Naive thymus-derived CD4-positive, alpha-beta T cell (primary cell): ENCODE measurements at regions not wholly inside any gene's neighbourhood (a gene's known extent, or its start where the extent isn't known, plus 50 kb on each side); places are given as distances from the start of the nearest gene placed in this dataset.
"Not testable (repeated sequence)": the region's sequence is repeated elsewhere in the genome, so short reads cannot be mapped to it uniquely, and the experiment has no call there.

Source experiments
- ATAC-seq: fragments of 150-1000 bp; cut with Tn5 transposase; 2 replicates; pipeline ENCODE4 v1.10.0; 2021; ENCODE audit warnings: mild to moderate bottlenecking, moderate library complexity
- CTCF ChIA-PET: fragments of 350-600 bp; sonication (Branson Sonifier 250); formaldehyde crosslinking; loops from one replicate; lab custom pipeline; 2021; ENCODE audit warnings: antibody characterized with exemption; lab: Charles Lee
- POLR2A ChIA-PET: fragments of 350-600 bp; sonication (Branson Sonifier 250); formaldehyde crosslinking; loops from one replicate; lab custom pipeline; 2021; ENCODE audit warnings: antibody characterized with exemption, inconsistent platforms; lab: Charles Lee
- DNase-seq, 9 donors: peaks; one replicate each; pipeline versions ENCODE4 v3.0.0 to v3.0.0-alpha.2; 2020 to 2022; ENCODE audit warnings: mixed read lengths in 1 of 9
- H3K27ac ChIP-seq: one replicate; pipeline ENCODE4 v1.7.0; 2013; ENCODE audit warnings: mild to moderate bottlenecking, low read depth, low read length, moderate library complexity
- H3K27me3 ChIP-seq, 2 donors: one replicate each; pipeline ENCODE4 v1.7.0; 2013; ENCODE audit warnings: low read length in 2 of 2, mild to moderate bottlenecking in 2 of 2, moderate library complexity in 2 of 2; ENCODE audit not compliant: control insufficient read depth in 2 of 2, insufficient read depth in 2 of 2
- H3K36me3 ChIP-seq, 3 experiments: 1 replicate in 2 of 3; 2 replicates in 1 of 3; pipeline ENCODE4 v1.7.0; 2013; ENCODE audit warnings: low read length in 3 of 3, mild to moderate bottlenecking in 3 of 3, moderate library complexity in 1 of 3; ENCODE audit not compliant: insufficient read depth in 3 of 3, control insufficient read depth in 2 of 3
- H3K4me1 ChIP-seq, 2 donors: one replicate each; pipeline ENCODE4 v1.7.0; 2013; ENCODE audit warnings: low read length in 2 of 2, mild to moderate bottlenecking in 2 of 2, moderate library complexity in 1 of 2; ENCODE audit not compliant: control insufficient read depth in 2 of 2, insufficient read depth in 2 of 2
- H3K4me3 ChIP-seq: 2 replicates; pipeline ENCODE4 v1.7.0; 2013; ENCODE audit warnings: mild to moderate bottlenecking, low read length
- H3K9me3 ChIP-seq, 3 experiments: 1 replicate in 2 of 3; 2 replicates in 1 of 3; pipeline ENCODE4 v1.7.0; 2013; ENCODE audit warnings: low read length in 3 of 3; ENCODE audit not compliant: control insufficient read depth in 2 of 3
- H3K27ac Mint-ChIP-seq, 9 donors: one replicate each; pipeline ENCODE4 v1.8.0; 2020 to 2022; ENCODE audit warnings: mixed read lengths in 9 of 9, mild to moderate bottlenecking in 8 of 9, moderate library complexity in 5 of 9, inconsistent platforms in 2 of 9
- H3K27me3 Mint-ChIP-seq, 5 donors: one replicate each; pipeline ENCODE4 v1.8.0; 2021 to 2022; ENCODE audit warnings: mixed read lengths in 5 of 5, mild to moderate bottlenecking in 1 of 5
- H3K36me3 Mint-ChIP-seq, 5 donors: one replicate each; pipeline ENCODE4 v1.8.0; 2020 to 2022; ENCODE audit warnings: mixed read lengths in 5 of 5, mild to moderate bottlenecking in 3 of 5, inconsistent platforms in 1 of 5
- H3K4me1 Mint-ChIP-seq, 7 donors: one replicate each; pipeline ENCODE4 v1.8.0; 2020 to 2022; ENCODE audit warnings: mixed read lengths in 7 of 7, mild to moderate bottlenecking in 3 of 7, inconsistent platforms in 1 of 7
- H3K4me3 Mint-ChIP-seq, 10 donors: one replicate each; pipeline ENCODE4 v1.8.0; 2020 to 2022; ENCODE audit warnings: mild to moderate bottlenecking in 10 of 10, mixed read lengths in 10 of 10, moderate library complexity in 6 of 10, inconsistent platforms in 2 of 10
- H3K9me3 Mint-ChIP-seq, 11 donors: one replicate each; pipeline ENCODE4 v1.8.0; 2020 to 2022; ENCODE audit warnings: mixed read lengths in 11 of 11, mild to moderate bottlenecking in 4 of 11, inconsistent platforms in 1 of 11, moderate library complexity in 1 of 11
- intact Hi-C, 2 donors: fragments of 100-400 bp; cut with micrococcal nuclease; formaldehyde crosslinking; loops; one replicate each; pipeline ENCODE4 v1.15.1; 2023

DNA sequence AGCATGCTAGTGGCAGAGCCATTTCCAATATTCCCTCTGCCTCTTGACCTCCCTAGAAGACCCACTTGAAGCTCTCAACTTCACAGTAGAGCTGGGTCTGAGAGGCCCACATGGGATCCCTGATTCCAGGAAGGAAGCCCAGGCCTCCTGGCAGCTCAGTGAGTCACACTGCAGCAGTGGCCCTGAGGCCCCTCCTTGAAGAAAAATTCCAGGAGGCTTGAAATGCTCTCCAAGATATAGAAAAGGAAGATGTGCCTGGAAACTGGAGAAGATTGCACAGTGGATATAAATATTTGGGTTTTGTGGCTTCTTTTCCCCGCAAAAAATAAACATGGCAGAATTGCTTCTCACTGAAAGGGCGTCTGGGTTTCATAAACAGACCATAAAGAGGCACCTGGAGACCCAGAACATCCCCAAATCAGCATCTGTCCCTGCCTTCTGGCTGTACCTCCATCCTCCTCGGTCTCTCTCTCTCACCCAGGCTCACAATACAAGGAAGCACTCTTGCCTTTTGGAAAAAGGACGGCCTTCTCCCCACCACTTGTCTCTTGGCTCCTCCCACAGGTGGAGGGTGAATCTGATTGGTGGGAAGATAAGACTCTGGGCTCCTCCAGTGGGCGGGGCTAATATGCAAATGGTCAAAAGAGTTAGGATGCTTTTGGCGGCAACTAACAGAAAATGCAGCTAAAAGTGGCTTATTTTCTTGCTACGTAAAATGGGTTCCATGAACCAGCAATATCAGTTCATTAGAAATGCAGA is 200.0 kb upstream of the SULF2 start:
- no peaks in the 10 kb centered on the region for H3K36me3 Mint-ChIP-seq
- ChIA-PET CTCF (no interaction called here), POLR2A (no interaction called here)
- peaks cover 0 to 7% (median 0%) of the 10 kb centered on the region in 3 experiments for H3K9me3 ChIP-seq
- no peaks in the 10 kb centered on the region for H3K36me3 ChIP-seq
- no peaks in the 10 kb centered on the region for H3K4me1 Mint-ChIP-seq
- H3K9me3 Mint-ChIP-seq = peaks cover 0 to 9% (median 0%) of the 10 kb centered on the region in 11 donors
- H3K27ac Mint-ChIP-seq = peak overlapping the region in 1 of 9 donors; percentile 65
- intact Hi-C loops = no loop called here
- H3K27ac ChIP-seq = no peak overlapping the region
- DNase-seq (no peak), ATAC-seq (no peak)
- no peak overlapping the region for H3K4me3 ChIP-seq
- peaks cover 0 to 24% (median 7%) of the 10 kb centered on the region in 5 donors for H3K27me3 Mint-ChIP-seq
- no peaks in the 10 kb centered on the region for H3K4me1 ChIP-seq
- no peaks in the 10 kb centered on the region for H3K27me3 ChIP-seq
- H3K4me3 Mint-ChIP-seq = no peak overlapping the region

DNA sequence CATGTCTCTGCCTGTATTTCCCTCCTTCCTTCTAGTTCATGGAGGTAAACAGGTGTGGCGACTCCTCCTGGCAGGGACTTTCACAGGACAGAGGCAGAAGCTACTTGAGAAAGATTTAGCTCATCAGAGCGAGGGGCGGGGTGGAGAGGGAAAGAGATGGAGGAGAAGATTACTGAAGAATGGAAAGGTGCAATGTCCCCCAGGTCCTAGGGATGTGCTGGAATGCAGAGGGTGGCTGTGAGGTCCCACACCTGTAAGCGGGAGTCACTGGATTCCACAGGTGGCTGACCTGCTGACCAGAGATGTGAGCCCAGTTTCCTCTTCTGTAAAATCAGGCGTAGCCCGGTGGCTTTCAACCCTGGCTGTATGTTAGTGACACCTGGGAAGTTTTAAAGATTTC is 199.2 kb upstream of the SULF2 start:
- no peak overlapping the region for H3K4me3 ChIP-seq
- CTCF ChIA-PET = interaction anchor here (0.6 kb wide), 1 partner anchor 9 kb away, joined by 4 read pairs; no protein-coding TSS in a partner anchor
- Mint-ChIP-seq H3K27me3 (peaks cover 0 to 24% (median 7%) of the 10 kb centered on the region in 5 donors), H3K4me1 (no peaks in the 10 kb centered on the region), H3K27ac (no peak overlapping the region), H3K9me3 (peaks cover 0 to 9% (median 0%) of the 10 kb centered on the region in 11 donors), H3K4me3 (no peak overlapping the region), H3K36me3 (no peaks in the 10 kb centered on the region)
- intact Hi-C loops = no loop called here
- POLR2A ChIA-PET = no interaction called here
- DNase-seq (no peak), ATAC-seq (no peak)
- peaks cover 0 to 7% (median 0%) of the 10 kb centered on the region in 3 experiments for H3K9me3 ChIP-seq
- no peak overlapping the region for H3K27ac ChIP-seq
- H3K36me3 ChIP-seq = no peaks in the 10 kb centered on the region
- H3K27me3 ChIP-seq = no peaks in the 10 kb centered on the region
- no peaks in the 10 kb centered on the region for H3K4me1 ChIP-seq

DNA sequence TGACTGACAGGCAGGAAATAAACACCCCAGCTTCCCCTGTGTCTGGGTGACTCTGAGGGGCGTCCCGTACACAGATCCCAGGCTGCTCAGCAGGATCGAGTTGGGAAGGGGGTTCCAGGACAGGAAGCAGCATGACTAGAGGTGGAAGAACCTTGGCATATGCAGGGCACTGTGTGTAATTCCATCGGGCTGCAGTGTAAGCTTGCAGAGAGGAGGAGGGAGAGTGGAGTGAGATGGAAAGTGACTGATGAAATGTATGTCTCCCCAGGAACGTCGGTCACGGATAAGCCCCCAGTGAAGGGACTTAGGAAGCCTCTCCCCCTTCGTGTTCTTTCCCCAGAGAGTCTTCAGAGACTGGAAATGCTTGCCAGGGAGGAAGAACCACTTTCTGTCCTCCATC is 198.4 kb upstream of the SULF2 start:
- H3K4me1 ChIP-seq, H3K9me3 Mint-ChIP-seq, ATAC-seq, POLR2A ChIA-PET, CTCF ChIA-PET, DNase-seq, H3K4me3 Mint-ChIP-seq, H3K9me3 ChIP-seq, H3K27ac Mint-ChIP-seq, intact Hi-C loops, H3K4me3 ChIP-seq, H3K4me1 Mint-ChIP-seq, H3K27me3 ChIP-seq, H3K36me3 Mint-ChIP-seq, H3K36me3 ChIP-seq, H3K27ac ChIP-seq: not testable (repeated sequence)
- H3K27me3 Mint-ChIP-seq = peaks cover 6 to 26% (median 7%) of the 10 kb centered on the region in 5 donors

DNA sequence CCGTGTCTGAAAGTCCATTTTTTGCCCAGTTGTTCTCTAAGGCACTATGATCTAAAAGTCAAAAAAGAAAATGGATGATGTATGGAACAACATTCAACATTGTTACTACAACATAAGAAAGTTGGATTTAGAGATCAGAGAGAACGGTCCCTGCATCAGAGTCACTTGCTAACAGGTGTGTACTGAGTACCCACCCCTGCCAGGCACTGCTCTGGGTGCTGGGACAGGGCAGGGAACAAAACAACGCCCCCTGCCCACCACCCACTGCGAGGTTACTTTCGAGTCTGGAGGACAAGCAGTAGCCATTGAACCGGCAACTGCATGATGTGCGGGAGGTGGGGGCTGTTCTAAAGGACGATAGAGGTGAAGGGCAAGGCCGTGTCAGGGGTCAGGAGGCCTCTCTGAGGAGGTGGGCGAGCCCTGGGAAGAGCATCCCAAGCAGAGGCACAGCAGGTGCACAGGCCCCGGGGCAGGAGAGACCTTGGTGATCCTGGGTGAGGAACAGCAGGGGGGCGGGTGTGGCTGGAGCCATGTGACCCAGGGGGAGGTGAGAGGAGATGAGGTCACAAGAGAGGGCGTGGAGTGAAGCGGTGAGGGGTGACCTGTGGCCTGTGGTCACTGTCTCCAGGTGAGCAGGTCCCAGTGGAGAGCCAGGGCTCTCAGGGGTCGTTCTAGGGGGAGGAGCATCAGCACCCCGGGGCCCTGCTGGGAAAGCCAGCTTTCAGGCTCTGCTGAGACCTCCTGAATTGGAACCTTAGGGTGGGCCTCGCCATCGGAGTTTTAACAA is 197.5 kb upstream of the SULF2 start:
- intact Hi-C loops = no loop called here
- peaks cover 0 to 8% (median 3%) of the 10 kb centered on the region in 7 donors for H3K4me1 Mint-ChIP-seq
- H3K9me3 ChIP-seq = peaks cover 0 to 7% (median 0%) of the 10 kb centered on the region in 3 experiments
- H3K27ac ChIP-seq = no peak overlapping the region
- H3K36me3 ChIP-seq = no peaks in the 10 kb centered on the region
- DNase-seq (no peak), ATAC-seq (no peak)
- no peaks in the 10 kb centered on the region for H3K36me3 Mint-ChIP-seq
- no peaks in the 10 kb centered on the region for H3K27me3 ChIP-seq
- no peak overlapping the region for H3K4me3 Mint-ChIP-seq
- peaks cover 0 to 9% (median 0%) of the 10 kb centered on the region in 11 donors for H3K9me3 Mint-ChIP-seq
- ChIA-PET POLR2A (no interaction called here), CTCF (no interaction called here)
- no peaks in the 10 kb centered on the region for H3K4me1 ChIP-seq
- H3K4me3 ChIP-seq = no peak overlapping the region
- H3K27ac Mint-ChIP-seq = no peak overlapping the region
- peaks cover 6 to 26% (median 7%) of the 10 kb centered on the region in 5 donors for H3K27me3 Mint-ChIP-seq

DNA sequence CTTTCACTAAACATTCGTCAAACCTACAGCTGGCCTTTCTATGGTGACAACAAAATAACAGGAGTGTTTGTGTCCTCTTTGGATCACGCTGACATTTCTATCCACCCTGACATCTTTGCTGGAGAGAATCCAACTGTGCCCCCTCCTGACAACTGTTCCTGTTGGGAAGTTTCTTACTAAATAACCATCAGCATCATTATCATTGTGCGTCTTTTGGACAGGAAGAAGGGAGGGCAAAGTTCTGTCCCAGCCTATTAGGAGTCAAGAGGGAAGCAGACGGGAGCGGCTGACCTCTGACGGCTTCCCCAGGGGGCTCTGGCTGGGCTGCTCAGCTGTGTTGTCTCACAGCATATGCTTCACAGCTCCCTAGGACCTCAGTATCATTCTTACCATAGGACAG is 195.9 kb upstream of the SULF2 start:
- ChIA-PET CTCF (no interaction called here), POLR2A (no interaction called here)
- Histone ChIP-seq H3K36me3 (no peaks in the 10 kb centered on the region), H3K4me3 (no peak overlapping the region), H3K9me3 (peaks cover 0 to 7% (median 0%) of the 10 kb centered on the region in 3 experiments), H3K27me3 (no peaks in the 10 kb centered on the region), H3K27ac (no peak overlapping the region), H3K4me1 (no peaks in the 10 kb centered on the region)
- DNase-seq = no peak
- ATAC-seq = no peak
- peaks cover 10 to 26% (median 11%) of the 10 kb centered on the region in 5 donors for H3K27me3 Mint-ChIP-seq
- intact Hi-C loops = no loop called here
- H3K4me3 Mint-ChIP-seq = no peak overlapping the region
- no peak overlapping the region for H3K27ac Mint-ChIP-seq
- H3K9me3 Mint-ChIP-seq = peaks cover 0 to 9% (median 0%) of the 10 kb centered on the region in 11 donors
- H3K36me3 Mint-ChIP-seq = no peaks in the 10 kb centered on the region
- H3K4me1 Mint-ChIP-seq = peaks cover 0 to 14% (median 7%) of the 10 kb centered on the region in 7 donors

DNA sequence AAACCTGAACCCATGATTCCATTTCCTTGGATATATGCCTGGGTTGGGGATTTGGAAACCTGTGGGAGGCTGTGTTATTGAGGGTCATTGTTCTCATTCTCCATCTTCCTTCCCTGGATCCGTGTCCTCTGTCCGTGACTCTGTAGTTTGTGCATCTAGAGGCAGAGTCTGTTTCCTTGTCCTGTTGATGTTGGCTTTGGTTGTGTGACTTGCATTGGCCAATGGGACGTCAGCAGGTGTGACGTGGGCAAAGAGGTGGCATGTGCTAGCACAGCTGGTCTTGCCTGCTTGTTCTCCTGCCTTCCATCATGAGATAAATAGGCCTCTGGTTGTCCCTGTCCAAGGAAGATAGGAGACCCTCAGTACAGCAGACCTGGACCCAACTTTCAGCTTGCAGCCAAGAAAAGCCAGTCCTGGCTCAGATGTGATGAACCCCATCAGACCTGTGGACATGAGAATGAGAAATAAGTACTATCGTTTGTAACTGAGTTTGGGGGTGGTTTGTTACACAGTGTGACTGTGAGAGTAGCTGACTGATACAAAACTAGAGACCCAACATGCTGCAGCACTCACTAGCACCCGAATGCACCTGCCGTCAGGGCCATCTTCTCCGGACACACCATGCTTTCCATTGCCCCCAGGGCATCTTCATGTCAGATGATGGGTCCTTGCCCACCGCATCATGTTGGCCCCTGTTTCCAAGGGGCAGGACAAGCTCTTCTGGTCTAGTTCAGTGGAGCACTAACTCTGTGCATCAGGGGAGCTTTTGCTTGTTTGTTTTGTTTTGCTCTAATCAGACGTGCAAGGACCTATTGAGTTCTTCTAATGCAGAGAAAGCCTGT is 195.3 kb upstream of the SULF2 start:
- Histone ChIP-seq H3K36me3 (no peaks in the 10 kb centered on the region), H3K27ac (no peak overlapping the region), H3K9me3 (peaks cover 0 to 7% (median 0%) of the 10 kb centered on the region in 3 experiments), H3K27me3 (no peaks in the 10 kb centered on the region), H3K4me3 (no peak overlapping the region), H3K4me1 (no peaks in the 10 kb centered on the region)
- Mint-ChIP-seq H3K27ac (no peak overlapping the region), H3K4me1 (peaks cover 0 to 14% (median 7%) of the 10 kb centered on the region in 7 donors), H3K27me3 (peaks cover 11 to 28% (median 14%) of the 10 kb centered on the region in 5 donors), H3K4me3 (no peak overlapping the region), H3K36me3 (no peaks in the 10 kb centered on the region), H3K9me3 (peaks cover 0 to 9% (median 0%) of the 10 kb centered on the region in 11 donors)
- ChIA-PET POLR2A (no interaction called here), CTCF (no interaction called here)
- DNase-seq = no peak
- intact Hi-C loops = no loop called here
- no peak for ATAC-seq
